NCI-H345 treated with DMSO at 0.1 percent for 48 hours (cell line): ENCODE measurements at regions not wholly inside any gene's neighbourhood (a gene's known extent, or its start where the extent isn't known, plus 50 kb on each side); places are given as distances from the start of the nearest gene placed in this dataset.

Source experiments
- DNase-seq: peaks from one replicate; lab custom pipeline; 2025; ENCODE audit not compliant: unreplicated experiment; lab: John Stamatoyannopoulos, UW

- no peak for DNase-seq
Measured at GRCh38 chr11:20250644-20251247, 90.5 kb upstream of the DBX1 start.

- no peak for DNase-seq
Measured at GRCh38 chr11:20249796-20250195, 89.5 kb upstream of the DBX1 start.

GRCh38 chr11:20249378-20249777, 89.1 kb upstream of the DBX1 start:
- no peak for DNase-seq

GRCh38 chr11:20248871-20249270, 88.6 kb upstream of the DBX1 start:
- no peak for DNase-seq

GRCh38 chr11:20248121-20248772, 88.0 kb upstream of the DBX1 start:
- DNase-seq: no peak

GRCh38 chr11:20247591-20248007, 87.3 kb upstream of the DBX1 start:
- DNase-seq: no peak

GRCh38 chr11:20243974-20244373, 83.7 kb upstream of the DBX1 start:
- DNase-seq: no peak

GRCh38 chr11:20238712-20239111, 78.4 kb upstream of the DBX1 start:
- DNase-seq: no peak

- DNase-seq: no peak
Measured at GRCh38 chr11:20235164-20235563, 74.9 kb upstream of the DBX1 start.

GRCh38 chr11:20227631-20228030, 67.4 kb upstream of the DBX1 start:
- DNase-seq: no peak

- no peak for DNase-seq
Measured at GRCh38 chr11:20226933-20227332, 66.7 kb upstream of the DBX1 start.

- no peak for DNase-seq
Measured at GRCh38 chr11:20221566-20221965, 61.3 kb upstream of the DBX1 start.

- DNase-seq: no peak
Measured at GRCh38 chr11:20213790-20214189, 53.5 kb upstream of the DBX1 start.

- no peak for DNase-seq
Measured at GRCh38 chr11:20211691-20212090, 51.4 kb upstream of the DBX1 start.
